ENCODE measurements at regions not wholly inside any gene's neighbourhood (a gene's known extent, or its start where the extent isn't known, plus 50 kb on each side); places are given as distances from the start of the nearest gene placed in this dataset.

DNA sequence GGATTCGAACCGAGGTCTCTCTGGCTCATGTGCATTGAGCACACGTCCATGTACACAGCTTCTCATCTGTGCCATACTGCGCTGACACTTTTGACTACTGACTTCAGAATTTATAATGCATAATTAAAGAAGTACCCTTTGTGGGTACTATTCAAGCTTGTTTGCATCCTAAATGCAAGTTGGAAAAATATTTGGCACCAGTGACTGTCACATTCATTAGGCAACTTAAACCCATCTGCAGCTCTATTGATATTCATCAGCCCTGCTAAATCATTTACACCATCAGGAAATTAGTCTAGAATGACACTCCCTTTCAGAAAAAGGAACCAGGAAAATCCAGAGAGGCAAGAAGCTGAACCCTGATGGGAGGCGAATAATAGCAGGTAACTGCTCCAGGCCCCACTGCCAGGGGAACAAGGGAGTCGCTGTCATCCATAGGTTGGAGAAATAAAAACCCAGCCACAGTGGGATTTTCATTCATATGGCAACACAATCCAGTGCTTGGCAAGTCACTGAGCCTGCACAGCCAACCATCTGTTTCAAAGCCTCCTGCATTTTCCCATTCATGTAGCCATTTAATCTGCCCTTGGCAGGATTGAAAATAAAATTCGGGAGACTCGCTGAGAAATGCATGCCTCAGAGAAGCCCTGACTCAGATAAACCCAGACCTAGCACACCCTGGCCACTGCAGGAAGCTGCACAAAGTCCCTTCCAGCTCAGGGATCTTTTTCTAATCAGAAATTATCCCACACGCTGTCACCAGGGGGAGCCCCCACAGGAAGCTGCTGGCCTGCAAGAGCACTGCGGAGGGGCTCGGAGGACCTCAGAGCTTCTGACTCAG lies 103.0 kb upstream of the VEPH1 start:
- TF ChIP-seq POLR2A (IDR thresholded peaks at IDR 0.05): no peak
- TF ChIP-seq, protein P1, sequence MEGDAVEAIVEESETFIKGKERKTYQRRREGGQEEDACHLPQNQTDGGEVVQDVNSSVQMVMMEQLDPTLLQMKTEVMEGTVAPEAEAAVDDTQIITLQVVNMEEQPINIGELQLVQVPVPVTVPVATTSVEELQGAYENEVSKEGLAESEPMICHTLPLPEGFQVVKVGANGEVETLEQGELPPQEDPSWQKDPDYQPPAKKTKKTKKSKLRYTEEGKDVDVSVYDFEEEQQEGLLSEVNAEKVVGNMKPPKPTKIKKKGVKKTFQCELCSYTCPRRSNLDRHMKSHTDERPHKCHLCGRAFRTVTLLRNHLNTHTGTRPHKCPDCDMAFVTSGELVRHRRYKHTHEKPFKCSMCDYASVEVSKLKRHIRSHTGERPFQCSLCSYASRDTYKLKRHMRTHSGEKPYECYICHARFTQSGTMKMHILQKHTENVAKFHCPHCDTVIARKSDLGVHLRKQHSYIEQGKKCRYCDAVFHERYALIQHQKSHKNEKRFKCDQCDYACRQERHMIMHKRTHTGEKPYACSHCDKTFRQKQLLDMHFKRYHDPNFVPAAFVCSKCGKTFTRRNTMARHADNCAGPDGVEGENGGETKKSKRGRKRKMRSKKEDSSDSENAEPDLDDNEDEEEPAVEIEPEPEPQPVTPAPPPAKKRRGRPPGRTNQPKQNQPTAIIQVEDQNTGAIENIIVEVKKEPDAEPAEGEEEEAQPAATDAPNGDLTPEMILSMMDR (IDR thresholded peaks at IDR 0.05): peak; percentile 40 to 79 (median 58)

Measured in upper lobe of left lung (tissue), 4 donors.